NCI-H82 treated with DMSO at 0.1 percent for 48 hours (cell line): ENCODE measurements at regions not wholly inside any gene's neighbourhood (a gene's known extent, or its start where the extent isn't known, plus 50 kb on each side); places are given as distances from the start of the nearest gene placed in this dataset.
"Not testable (repeated sequence)": the region's sequence is repeated elsewhere in the genome, so short reads cannot be mapped to it uniquely, and the experiment has no call there.

Experiments used
- DNase-seq: peaks from one replicate; lab custom pipeline; 2025; ENCODE audit not compliant: unreplicated experiment; lab: John Stamatoyannopoulos, UW

- DNase-seq: no peak
These were observed 588.8 kb downstream of the REEP3 start for GRCh38 chr10:64109926-64110495.

GRCh38 chr10:64112701-64113355 lies 591.6 kb downstream of the REEP3 start:
- DNase-seq: no peak

GRCh38 chr10:64113375-64113774 lies 592.2 kb downstream of the REEP3 start:
- DNase-seq: no peak

- no peak for DNase-seq
These were observed 592.6 kb downstream of the REEP3 start for GRCh38 chr10:64113792-64114191.

- no peak for DNase-seq
These were observed 594.3 kb downstream of the REEP3 start for GRCh38 chr10:64115471-64115870.

- no peak for DNase-seq
These were observed 594.9 kb downstream of the REEP3 start for GRCh38 chr10:64115908-64116643.

- no peak for DNase-seq
These were observed 595.5 kb downstream of the REEP3 start for GRCh38 chr10:64116707-64117106.

GRCh38 chr10:64118736-64119135 lies 597.5 kb downstream of the REEP3 start:
- no peak for DNase-seq

GRCh38 chr10:64120301-64120980 lies 599.2 kb downstream of the REEP3 start:
- DNase-seq: not testable (repeated sequence)

- DNase-seq: no peak
These were observed 609.0 kb downstream of the REEP3 start for GRCh38 chr10:64130152-64130551.

- no peak for DNase-seq
These were observed 613.5 kb downstream of the REEP3 start for GRCh38 chr10:64134676-64135075.

GRCh38 chr10:64142395-64142794 lies 621.2 kb downstream of the REEP3 start:
- no peak for DNase-seq

GRCh38 chr10:64148607-64149006 lies 627.4 kb downstream of the REEP3 start:
- DNase-seq: no peak

- no peak for DNase-seq
These were observed 635.0 kb downstream of the REEP3 start for GRCh38 chr10:64156166-64156565.

- DNase-seq: no peak
These were observed 637.4 kb downstream of the REEP3 start for GRCh38 chr10:64158551-64158950.

- no peak for DNase-seq
These were observed 639.0 kb downstream of the REEP3 start for GRCh38 chr10:64159910-64160872.

GRCh38 chr10:64170791-64171190 lies 649.6 kb downstream of the REEP3 start:
- no peak for DNase-seq

- DNase-seq: no peak
These were observed 652.6 kb downstream of the REEP3 start for GRCh38 chr10:64173826-64174225.

- no peak for DNase-seq
These were observed 653.6 kb downstream of the REEP3 start for GRCh38 chr10:64174666-64175255.

GRCh38 chr10:64175271-64175962 lies 654.2 kb downstream of the REEP3 start:
- peak; percentile 60 for DNase-seq
